Pancreas (tissue), 10 donors: ENCODE measurements at regions not wholly inside any gene's neighbourhood (a gene's known extent, or its start where the extent isn't known, plus 50 kb on each side); places are given as distances from the start of the nearest gene placed in this dataset.
A peak's percentile ranks its signal among the peaks of the same experiment; 100 is the strongest.
"Not testable (repeated sequence)": the region's sequence is repeated elsewhere in the genome, so short reads cannot be mapped to it uniquely, and the experiment has no call there.

Experiments used
- ATAC-seq, 4 donors: fragments of 200-7000 bp; cut with Tn5 transposase; one replicate each; pipeline versions ENCODE4 v1.8.0 to v1.9.1; 2020; ENCODE audit warnings: mild to moderate bottlenecking in 4 of 4, moderate library complexity in 4 of 4
- DNase-seq, 6 donors: peaks; one replicate each; pipeline ENCODE4 v3.0.0-alpha.2; 2020
- FAIRE-seq: peaks from 2 replicates; lab custom pipeline; 2012; peaks lifted over from hg19 to GRCh38; lab: Jason Lieb, UNC
- H3K27ac ChIP-seq, 4 donors: fragments of 200-600 bp; sonication (generic); 1 replicate in 3 of 4; 2 replicates in 1 of 4; pipeline versions ENCODE4 v1.5.0 to v1.8.0; 2020
- H3K27me3 ChIP-seq, 4 donors: fragments of 200-600 bp; one replicate each; pipeline ENCODE4 v1.8.0; 2021
- H3K36me3 ChIP-seq, 3 donors: fragments of 200-600 bp; sonication (generic) in 1 of 3; one replicate each; pipeline versions ENCODE4 v1.5.0 to v1.8.0; 2020 to 2021
- H3K4me1 ChIP-seq, 3 donors: fragments of 200-600 bp; one replicate each; pipeline ENCODE4 v1.8.0; 2021
- H3K4me3 ChIP-seq, 4 donors: fragments of 200-600 bp; sonication (generic) in 2 of 4; one replicate each; pipeline versions ENCODE4 v1.5.0 to v1.8.0; 2020 to 2021
- H3K9me3 ChIP-seq, 4 donors: fragments of 200-600 bp; one replicate each; pipeline ENCODE4 v1.8.0; 2021
- WGBS, 2 donors: extraction: QIAGEN DNeasy Blood & Tissue Kit; methylation state at CpG; one replicate each; pipeline ENCODE4 v1.1.7; 2013; 5-methylcytosine and 5-hydroxymethylcytosine counted together
- intact Hi-C, 3 donors: fragments of 100-400 bp; cut with DNase I; formaldehyde crosslinking; loops; one replicate each; pipeline versions ENCODE4 v1.11.1 to v1.14.2; 2022
- TF ChIP-seq, protein P1 (sequence below), 4 donors: fragments of 200-600 bp; sonication (generic) in 3 of 4; IDR thresholded peaks; one replicate each; pipeline versions ENCODE4 v1.5.0 to v1.8.0; 2021; ENCODE audit warnings: antibody characterized with exemption in 4 of 4
- donor health status: healthy with polysubstance abuse.
- donor health status: DM: no; HTN: no; CAD: no; lungs with moderate emphysema.
- donor health status: DM: no; HTN: no; CAD: no.
- donor health status: control.
- donor health status: control.
- donor health status: Bipolar disorder and iron deficiency.
- donor health status: DM: yes; HTN: yes; CAD: no.
- donor health status: DM: no; HTN: no; CAD: no.
- donor health status: DM: no; HTN: no; CAD: no.
- donor health status: DM: yes; HTN: yes; CAD: no.

DNA sequence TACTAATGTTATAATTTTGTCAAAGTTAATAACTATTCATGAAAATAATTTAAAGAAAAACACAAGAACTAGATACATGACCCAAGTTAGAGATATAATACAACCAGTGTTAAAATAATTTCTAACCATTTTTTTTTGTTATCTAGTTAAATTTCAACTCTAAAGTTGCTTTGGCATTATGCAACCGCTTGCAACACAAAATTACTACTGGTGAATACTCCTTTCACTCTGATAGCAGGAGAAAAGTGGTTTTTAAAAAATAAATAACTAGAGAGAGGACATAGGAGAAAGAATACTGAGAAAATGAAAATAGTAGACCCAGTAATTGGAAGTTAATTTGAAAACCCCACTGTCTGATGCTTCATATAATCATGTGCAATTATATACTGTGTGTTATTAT lies 622.4 kb upstream of the GRIN3A start:
- H3K36me3 ChIP-seq = no peaks in the 10 kb centered on the region
- 23 to 34% methylated on average over 1 of the region's 1 CpG for WGBS, 2 donors

DNA sequence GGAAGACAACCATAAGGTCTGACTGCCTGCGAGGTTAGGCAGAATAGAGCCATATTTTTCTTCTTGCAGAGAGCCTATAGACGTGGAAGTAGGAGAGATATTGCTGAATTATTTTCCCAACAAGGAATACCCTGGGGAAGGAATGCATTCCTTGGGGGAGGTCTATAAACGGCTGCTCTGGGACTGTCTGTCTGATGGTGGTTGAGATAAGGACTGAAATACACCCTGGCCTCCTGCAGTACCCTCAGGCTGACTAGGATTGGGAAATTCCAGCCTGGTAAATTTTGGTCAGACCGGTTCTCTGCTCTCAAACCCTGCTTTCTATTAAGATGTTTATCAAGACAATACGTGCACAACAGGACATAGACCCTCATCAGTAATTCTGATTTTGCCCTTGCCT lies 617.5 kb upstream of the GRIN3A start:
- H3K27ac ChIP-seq = no peak overlapping the region
- TF ChIP-seq, protein P1, sequence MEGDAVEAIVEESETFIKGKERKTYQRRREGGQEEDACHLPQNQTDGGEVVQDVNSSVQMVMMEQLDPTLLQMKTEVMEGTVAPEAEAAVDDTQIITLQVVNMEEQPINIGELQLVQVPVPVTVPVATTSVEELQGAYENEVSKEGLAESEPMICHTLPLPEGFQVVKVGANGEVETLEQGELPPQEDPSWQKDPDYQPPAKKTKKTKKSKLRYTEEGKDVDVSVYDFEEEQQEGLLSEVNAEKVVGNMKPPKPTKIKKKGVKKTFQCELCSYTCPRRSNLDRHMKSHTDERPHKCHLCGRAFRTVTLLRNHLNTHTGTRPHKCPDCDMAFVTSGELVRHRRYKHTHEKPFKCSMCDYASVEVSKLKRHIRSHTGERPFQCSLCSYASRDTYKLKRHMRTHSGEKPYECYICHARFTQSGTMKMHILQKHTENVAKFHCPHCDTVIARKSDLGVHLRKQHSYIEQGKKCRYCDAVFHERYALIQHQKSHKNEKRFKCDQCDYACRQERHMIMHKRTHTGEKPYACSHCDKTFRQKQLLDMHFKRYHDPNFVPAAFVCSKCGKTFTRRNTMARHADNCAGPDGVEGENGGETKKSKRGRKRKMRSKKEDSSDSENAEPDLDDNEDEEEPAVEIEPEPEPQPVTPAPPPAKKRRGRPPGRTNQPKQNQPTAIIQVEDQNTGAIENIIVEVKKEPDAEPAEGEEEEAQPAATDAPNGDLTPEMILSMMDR (IDR thresholded peaks at IDR 0.05) = no peak
- H3K9me3 ChIP-seq = no peaks in the 10 kb centered on the region
- ATAC-seq (no peak), FAIRE-seq (no peak), DNase-seq (no peak)
- H3K36me3 ChIP-seq = no peaks in the 10 kb centered on the region
- intact Hi-C loops = no loop called here
- no peaks in the 10 kb centered on the region for H3K27me3 ChIP-seq
- no peaks in the 10 kb centered on the region for H3K4me1 ChIP-seq
- H3K4me3 ChIP-seq = no peak overlapping the region
- WGBS, 2 donors = 62 to 77% methylated on average over 5 of the region's 5 CpGs

More for the DNA sequence above, 622.4 kb upstream of the GRIN3A start:
- intact Hi-C loops = no loop called here
- peak; percentile 26 for FAIRE-seq
- Histone ChIP-seq H3K4me1 (no peaks in the 10 kb centered on the region), H3K9me3 (no peaks in the 10 kb centered on the region), H3K4me3 (no peak overlapping the region), H3K27ac (no peak overlapping the region), H3K27me3 (no peaks in the 10 kb centered on the region)
- TF ChIP-seq, protein P1 (IDR thresholded peaks at IDR 0.05) = no peak
- DNase-seq = no peak
- ATAC-seq = no peak

DNA sequence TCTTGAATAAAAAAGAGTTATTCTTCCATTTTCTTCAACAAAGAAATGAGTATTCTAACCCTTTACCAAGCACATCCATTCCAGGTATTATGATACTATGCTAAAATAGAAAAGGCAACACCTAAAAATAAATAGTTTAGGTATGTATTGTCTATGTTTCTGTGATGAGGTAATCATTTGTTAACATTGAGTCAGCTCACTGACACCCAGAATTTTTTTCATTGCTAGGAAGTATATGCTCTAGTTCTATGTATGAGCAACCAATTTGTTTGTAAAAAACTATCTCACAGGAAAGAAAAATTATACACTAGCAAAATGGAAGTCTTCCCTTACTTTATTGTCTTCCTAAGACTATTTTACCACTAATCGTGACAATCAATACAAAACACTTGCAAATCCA lies 615.6 kb upstream of the GRIN3A start:
- no peak for FAIRE-seq
- ATAC-seq = no peak
- H3K4me1 ChIP-seq = no peaks in the 10 kb centered on the region
- H3K9me3 ChIP-seq = no peaks in the 10 kb centered on the region
- TF ChIP-seq, protein P1 (IDR thresholded peaks at IDR 0.05) = no peak
- no peaks in the 10 kb centered on the region for H3K27me3 ChIP-seq
- no peak for DNase-seq
- H3K36me3 ChIP-seq = no peaks in the 10 kb centered on the region
- no peak overlapping the region for H3K4me3 ChIP-seq
- 54 to 87% methylated on average over 1 of the region's 1 CpG for WGBS, 2 donors
- no peak overlapping the region for H3K27ac ChIP-seq
- intact Hi-C loops = no loop called here

DNA sequence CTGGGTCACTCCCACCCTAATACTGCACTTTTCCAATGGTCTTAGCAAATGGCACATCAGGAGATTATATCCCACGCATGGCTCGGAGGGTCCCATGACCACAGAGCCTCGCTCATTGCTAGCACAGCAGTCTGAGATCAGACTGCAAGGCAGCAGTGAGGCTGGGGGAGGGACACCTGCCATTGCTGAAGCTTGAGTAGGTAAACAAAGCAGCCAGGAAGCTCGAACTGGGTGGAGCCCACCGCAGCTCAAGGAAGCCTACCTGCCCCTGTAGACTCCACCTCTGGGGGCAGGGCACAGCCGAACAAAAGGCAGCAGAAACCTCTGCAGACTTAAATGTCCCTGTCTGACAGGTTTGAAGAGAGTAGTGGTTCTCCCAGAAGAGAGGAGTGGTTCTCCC lies 599.0 kb upstream of the GRIN3A start:
- ATAC-seq, H3K9me3 ChIP-seq, H3K4me1 ChIP-seq, intact Hi-C loops, H3K4me3 ChIP-seq, H3K36me3 ChIP-seq, H3K27ac ChIP-seq, FAIRE-seq, H3K27me3 ChIP-seq: not testable (repeated sequence)
- peak in 1 of 6 donors; percentile 14 for DNase-seq
- whole genome bisulfite sequencing, 2 donors = 55 to 62% methylated on average over 6 of the region's 6 CpGs

DNA sequence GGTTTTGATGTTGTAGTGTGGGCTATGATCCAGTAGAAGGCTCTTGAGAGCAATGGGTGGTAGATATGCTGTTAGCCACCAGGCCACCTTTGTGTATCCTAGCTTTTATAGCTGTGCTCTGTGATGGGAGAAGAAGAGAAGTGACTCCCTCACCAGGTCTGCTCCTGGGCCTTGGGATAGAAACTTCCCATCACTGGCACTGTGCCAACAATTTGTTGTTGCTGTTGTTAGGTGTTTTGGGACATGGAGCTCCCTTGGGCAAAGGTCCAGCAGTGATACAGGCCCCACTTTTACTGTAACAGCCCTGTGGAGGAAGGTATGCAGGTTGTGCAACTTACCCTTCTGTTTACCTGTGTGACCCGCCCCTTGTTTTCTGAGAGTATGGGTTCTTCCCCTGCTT lies 570.9 kb upstream of the GRIN3A start:
- no peaks in the 10 kb centered on the region for H3K4me1 ChIP-seq
- no peak for FAIRE-seq
- H3K27ac ChIP-seq = no peak overlapping the region
- no peaks in the 10 kb centered on the region for H3K27me3 ChIP-seq
- TF ChIP-seq, protein P1 (IDR thresholded peaks at IDR 0.05) = no peak
- intact Hi-C loops = no loop called here
- no peak for DNase-seq
- no peaks in the 10 kb centered on the region for H3K9me3 ChIP-seq
- ATAC-seq = no peak
- H3K36me3 ChIP-seq = no peaks in the 10 kb centered on the region
- WGBS, 2 donors = 69 to 79% methylated on average over 1 of the region's 1 CpG
- H3K4me3 ChIP-seq = no peak overlapping the region

DNA sequence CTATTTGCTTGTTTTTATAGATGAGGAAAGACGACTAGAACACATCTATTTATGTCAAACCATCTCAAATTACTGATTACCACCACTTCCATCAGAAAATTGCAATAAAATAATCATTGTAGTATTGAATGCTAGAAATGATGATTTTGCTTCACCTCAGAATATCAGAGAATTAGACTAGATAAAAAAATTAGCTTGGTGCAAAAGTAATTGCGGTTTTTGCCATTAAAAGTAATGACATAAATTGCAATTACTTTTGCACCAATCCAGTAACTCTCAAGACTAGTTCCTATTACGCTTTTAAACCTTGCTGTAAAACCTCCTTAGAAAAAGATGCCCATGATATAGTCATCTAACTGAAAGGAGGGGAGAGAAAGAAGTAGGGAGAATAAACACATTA lies 556.7 kb upstream of the GRIN3A start:
- no peak for ATAC-seq
- FAIRE-seq = no peak
- H3K36me3 ChIP-seq = no peaks in the 10 kb centered on the region
- TF ChIP-seq, protein P1 (IDR thresholded peaks at IDR 0.05) = no peak
- no peak for DNase-seq
- H3K4me1 ChIP-seq = no peaks in the 10 kb centered on the region
- WGBS, 2 donors = 56 to 74% methylated on average over 3 of the region's 3 CpGs
- no peaks in the 10 kb centered on the region for H3K9me3 ChIP-seq
- H3K4me3 ChIP-seq = no peak overlapping the region
- intact Hi-C loops = no loop called here
- no peak overlapping the region for H3K27ac ChIP-seq
- no peaks in the 10 kb centered on the region for H3K27me3 ChIP-seq
